HEK293 (cell line): ENCODE measurements at regions not wholly inside any gene's neighbourhood (a gene's known extent, or its start where the extent isn't known, plus 50 kb on each side); places are given as distances from the start of the nearest gene placed in this dataset.

ENCODE experiments used
- IKZF3 ChIP-seq: fragments of 450-650 bp; IDR thresholded peaks from 2 replicates; pipeline ENCODE4 v1.5.0; 2018; ENCODE audit warnings: missing biosample characterization, mild to moderate bottlenecking, missing genetic modification characterization, moderate library complexity
- REPIN1 ChIP-seq: fragments of 450-650 bp; formaldehyde crosslinking; IDR thresholded peaks from 2 replicates; pipeline ENCODE4 v1.5.1; 2017; ENCODE audit warnings: missing biosample characterization, missing genetic modification characterization, low read depth
- ZNF239 ChIP-seq: fragments of 450-650 bp; formaldehyde crosslinking; IDR thresholded peaks from 2 replicates; pipeline ENCODE4 v1.5.1; 2016; ENCODE audit warnings: missing biosample characterization, missing genetic modification characterization
- ZNF510 ChIP-seq: fragments of 450-650 bp; formaldehyde crosslinking; IDR thresholded peaks from 2 replicates; pipeline ENCODE4 v1.5.1; 2018; ENCODE audit warnings: mild to moderate bottlenecking, missing genetic modification characterization, missing biosample characterization; ENCODE audit not compliant: insufficient replicate concordance
- ZNF626 ChIP-seq: fragments of 450-650 bp; sonication (Bioruptor Pico); formaldehyde crosslinking; IDR thresholded peaks from 2 replicates; pipeline ENCODE4 v1.5.1; 2018; ENCODE audit warnings: missing biosample characterization, missing genetic modification characterization, inconsistent platforms
- ZNF658 ChIP-seq: fragments of 450-650 bp; formaldehyde crosslinking; IDR thresholded peaks from 2 replicates; pipeline ENCODE4; 2016; ENCODE audit warnings: missing biosample characterization, missing genetic modification characterization
- TF ChIP-seq, protein P1 (sequence below): IDR thresholded peaks from 2 replicates; pipeline ENCODE4 v1.6.1; 2011; ENCODE audit warnings: mild to moderate bottlenecking, low read depth, low read length, borderline replicate concordance
- TF ChIP-seq, protein P2 (sequence below): fragments of 450-650 bp; formaldehyde crosslinking; IDR thresholded peaks from 2 replicates; pipeline ENCODE4 v1.5.1; 2016; ENCODE audit warnings: missing biosample characterization, missing genetic modification characterization
- TF ChIP-seq, protein P3 (sequence below): fragments of 450-650 bp; formaldehyde crosslinking; IDR thresholded peaks from 2 replicates; pipeline ENCODE4 v1.5.1; 2016; ENCODE audit warnings: missing biosample characterization, missing genetic modification characterization
- TF ChIP-seq, protein P4 (sequence below): fragments of 450-650 bp; formaldehyde crosslinking; conservative IDR thresholded peaks from 2 replicates; pipeline ENCODE4 v1.5.1; 2016; ENCODE audit warnings: low read depth, missing biosample characterization, missing genetic modification characterization

DNA sequence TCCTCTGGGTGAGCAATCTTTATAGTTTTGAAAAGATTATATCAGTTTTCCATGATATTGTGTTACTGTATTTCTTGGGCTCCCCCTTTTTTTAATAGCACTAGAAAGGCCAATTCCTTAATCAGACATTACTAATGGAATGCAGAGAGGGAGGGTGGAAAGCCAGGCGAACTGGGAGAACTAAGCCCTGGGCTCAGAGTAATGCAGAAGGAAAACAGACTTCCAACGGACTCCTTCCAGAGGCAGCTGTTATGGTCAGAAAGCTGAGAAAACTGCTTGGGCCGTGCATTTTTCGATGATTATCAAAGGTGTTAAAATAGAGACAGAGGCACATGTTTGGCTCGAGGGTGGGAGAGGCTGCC lies 206.3 kb downstream of the FOXD2 start:
- TF ChIP-seq, protein P1, sequence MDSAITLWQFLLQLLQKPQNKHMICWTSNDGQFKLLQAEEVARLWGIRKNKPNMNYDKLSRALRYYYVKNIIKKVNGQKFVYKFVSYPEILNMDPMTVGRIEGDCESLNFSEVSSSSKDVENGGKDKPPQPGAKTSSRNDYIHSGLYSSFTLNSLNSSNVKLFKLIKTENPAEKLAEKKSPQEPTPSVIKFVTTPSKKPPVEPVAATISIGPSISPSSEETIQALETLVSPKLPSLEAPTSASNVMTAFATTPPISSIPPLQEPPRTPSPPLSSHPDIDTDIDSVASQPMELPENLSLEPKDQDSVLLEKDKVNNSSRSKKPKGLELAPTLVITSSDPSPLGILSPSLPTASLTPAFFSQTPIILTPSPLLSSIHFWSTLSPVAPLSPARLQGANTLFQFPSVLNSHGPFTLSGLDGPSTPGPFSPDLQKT: no peak
- no peak for TF ChIP-seq ZNF510 (tag by site-specific recombination)
- TF ChIP-seq, protein P2, sequence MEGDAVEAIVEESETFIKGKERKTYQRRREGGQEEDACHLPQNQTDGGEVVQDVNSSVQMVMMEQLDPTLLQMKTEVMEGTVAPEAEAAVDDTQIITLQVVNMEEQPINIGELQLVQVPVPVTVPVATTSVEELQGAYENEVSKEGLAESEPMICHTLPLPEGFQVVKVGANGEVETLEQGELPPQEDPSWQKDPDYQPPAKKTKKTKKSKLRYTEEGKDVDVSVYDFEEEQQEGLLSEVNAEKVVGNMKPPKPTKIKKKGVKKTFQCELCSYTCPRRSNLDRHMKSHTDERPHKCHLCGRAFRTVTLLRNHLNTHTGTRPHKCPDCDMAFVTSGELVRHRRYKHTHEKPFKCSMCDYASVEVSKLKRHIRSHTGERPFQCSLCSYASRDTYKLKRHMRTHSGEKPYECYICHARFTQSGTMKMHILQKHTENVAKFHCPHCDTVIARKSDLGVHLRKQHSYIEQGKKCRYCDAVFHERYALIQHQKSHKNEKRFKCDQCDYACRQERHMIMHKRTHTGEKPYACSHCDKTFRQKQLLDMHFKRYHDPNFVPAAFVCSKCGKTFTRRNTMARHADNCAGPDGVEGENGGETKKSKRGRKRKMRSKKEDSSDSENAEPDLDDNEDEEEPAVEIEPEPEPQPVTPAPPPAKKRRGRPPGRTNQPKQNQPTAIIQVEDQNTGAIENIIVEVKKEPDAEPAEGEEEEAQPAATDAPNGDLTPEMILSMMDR: no peak
- TF ChIP-seq, protein P3, sequence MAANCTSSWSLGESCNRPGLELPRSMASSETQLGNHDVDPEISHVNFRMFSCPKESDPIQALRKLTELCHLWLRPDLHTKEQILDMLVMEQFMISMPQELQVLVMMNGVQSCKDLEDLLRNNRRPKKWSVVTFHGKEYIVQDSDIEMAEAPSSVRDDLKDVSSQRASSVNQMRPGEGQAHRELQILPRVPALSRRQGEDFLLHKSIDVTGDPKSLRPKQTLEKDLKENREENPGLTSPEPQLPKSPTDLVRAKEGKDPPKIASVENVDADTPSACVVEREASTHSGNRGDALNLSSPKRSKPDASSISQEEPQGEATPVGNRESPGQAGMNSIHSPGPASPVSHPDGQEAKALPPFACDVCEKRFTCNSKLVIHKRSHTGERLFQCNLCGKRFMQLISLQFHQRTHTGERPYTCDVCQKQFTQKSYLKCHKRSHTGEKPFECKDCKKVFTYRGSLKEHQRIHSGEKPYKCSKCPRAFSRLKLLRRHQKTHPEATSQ (tag by site-specific recombination): no peak
- no peak for TF ChIP-seq IKZF3 (tag by site-specific recombination)
- no peak for TF ChIP-seq ZNF626 (tag by site-specific recombination)
- no peak for TF ChIP-seq ZNF658
- TF ChIP-seq REPIN1: no peak
- TF ChIP-seq, protein P4, sequence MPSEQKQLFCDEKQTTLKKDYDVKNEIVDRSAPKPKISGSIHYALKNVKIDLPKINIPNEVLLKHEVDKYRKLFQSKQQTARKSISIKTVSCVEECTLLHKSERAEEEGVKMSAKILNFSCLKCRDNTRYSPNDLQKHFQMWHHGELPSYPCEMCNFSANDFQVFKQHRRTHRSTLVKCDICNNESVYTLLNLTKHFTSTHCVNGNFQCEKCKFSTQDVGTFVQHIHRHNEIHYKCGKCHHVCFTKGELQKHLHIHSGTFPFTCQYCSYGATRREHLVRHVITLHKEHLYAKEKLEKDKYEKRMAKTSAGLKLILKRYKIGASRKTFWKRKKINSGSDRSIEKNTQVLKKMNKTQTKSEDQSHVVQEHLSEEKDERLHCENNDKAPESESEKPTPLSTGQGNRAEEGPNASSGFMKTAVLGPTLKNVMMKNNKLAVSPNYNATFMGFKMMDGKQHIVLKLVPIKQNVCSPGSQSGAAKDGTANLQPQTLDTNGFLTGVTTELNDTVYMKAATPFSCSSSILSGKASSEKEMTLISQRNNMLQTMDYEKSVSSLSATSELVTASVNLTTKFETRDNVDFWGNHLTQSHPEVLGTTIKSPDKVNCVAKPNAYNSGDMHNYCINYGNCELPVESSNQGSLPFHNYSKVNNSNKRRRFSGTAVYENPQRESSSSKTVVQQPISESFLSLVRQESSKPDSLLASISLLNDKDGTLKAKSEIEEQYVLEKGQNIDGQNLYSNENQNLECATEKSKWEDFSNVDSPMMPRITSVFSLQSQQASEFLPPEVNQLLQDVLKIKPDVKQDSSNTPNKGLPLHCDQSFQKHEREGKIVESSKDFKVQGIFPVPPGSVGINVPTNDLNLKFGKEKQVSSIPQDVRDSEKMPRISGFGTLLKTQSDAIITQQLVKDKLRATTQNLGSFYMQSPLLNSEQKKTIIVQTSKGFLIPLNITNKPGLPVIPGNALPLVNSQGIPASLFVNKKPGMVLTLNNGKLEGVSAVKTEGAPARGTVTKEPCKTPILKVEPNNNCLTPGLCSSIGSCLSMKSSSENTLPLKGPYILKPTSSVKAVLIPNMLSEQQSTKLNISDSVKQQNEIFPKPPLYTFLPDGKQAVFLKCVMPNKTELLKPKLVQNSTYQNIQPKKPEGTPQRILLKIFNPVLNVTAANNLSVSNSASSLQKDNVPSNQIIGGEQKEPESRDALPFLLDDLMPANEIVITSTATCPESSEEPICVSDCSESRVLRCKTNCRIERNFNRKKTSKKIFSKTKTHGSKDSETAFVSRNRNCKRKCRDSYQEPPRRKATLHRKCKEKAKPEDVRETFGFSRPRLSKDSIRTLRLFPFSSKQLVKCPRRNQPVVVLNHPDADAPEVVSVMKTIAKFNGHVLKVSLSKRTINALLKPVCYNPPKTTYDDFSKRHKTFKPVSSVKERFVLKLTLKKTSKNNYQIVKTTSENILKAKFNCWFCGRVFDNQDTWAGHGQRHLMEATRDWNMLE (tag by site-specific recombination): no peak
- no peak for TF ChIP-seq ZNF239 (tag by site-specific recombination)
